Tongue (tissue), 1 donor: ENCODE measurements at regions not wholly inside any gene's neighbourhood (a gene's known extent, or its start where the extent isn't known, plus 50 kb on each side); places are given as distances from the start of the nearest gene placed in this dataset.

Experiments
- DNase-seq: peaks from one replicate; pipeline ENCODE4 v3.0.0-alpha.2; 2015

DNA sequence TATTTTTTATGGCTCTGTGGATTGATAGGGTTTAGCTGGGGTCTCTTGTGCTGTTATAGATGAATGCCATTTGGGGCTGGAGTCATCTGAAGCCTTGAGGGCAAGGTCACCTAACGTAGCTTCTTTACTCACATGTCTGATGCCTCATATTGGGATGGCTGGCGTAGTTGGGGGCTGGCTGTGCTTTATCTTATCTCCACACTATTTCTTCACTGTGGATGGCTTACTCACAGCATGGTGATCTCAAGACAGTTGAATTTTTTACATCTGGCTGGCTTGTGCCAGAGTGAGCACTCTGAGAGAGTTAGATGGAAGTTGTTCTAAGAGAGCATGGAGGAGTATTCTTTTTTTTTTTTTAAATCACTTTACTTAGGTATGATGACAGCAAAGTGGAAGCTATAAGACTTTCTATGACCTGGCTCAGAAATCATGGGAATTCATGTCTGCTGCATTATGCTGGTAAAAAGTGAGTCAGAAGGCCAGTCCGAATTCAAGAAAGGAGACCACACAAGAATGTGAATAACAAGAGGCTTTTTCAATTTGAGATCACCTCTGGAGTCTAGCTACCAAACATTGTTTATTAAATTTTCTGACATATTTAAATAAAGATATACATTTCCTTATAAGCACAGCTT is 252.4 kb upstream of the TPK1 start:
- DNase-seq, result no peak

DNA sequence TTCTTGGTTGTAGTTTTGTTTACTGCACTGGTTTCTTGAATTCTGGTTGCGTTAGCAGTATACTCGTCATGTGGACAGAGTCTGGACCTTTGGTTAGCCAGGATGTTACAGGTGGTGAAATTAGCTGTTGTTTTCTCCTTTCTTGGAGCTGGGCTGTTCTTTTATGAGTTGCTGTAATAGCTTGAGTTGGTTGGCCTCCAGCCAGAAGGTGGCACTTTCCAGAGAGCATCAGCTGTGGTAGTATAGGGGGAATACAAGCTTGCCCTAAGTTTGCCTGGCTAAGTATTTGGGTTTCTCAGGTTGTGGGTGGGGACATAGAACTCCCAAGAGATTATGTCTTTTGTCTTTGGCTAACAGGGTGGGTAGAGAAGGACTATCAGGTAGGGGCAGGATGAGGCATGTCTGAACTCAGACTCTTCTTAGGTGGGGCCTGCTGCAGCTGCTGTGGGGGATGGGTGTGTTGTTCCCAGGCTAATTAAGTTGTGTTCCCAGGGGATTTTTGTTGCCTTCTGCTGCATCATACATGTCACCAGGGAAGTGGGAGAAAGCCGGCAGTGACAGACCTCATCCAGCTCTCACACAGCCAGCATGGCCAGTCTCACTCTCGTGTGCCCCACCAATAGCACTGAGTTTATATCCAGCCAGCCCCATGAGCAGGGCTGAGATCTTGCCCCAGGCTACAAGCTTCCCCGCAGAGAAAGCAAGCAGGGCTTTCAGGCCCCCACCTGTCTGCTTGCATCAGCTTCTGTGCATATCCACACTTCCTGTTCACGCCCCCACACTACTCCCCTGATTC is 246.7 kb upstream of the TPK1 start:
- DNase-seq, result peak; percentile 24

DNA sequence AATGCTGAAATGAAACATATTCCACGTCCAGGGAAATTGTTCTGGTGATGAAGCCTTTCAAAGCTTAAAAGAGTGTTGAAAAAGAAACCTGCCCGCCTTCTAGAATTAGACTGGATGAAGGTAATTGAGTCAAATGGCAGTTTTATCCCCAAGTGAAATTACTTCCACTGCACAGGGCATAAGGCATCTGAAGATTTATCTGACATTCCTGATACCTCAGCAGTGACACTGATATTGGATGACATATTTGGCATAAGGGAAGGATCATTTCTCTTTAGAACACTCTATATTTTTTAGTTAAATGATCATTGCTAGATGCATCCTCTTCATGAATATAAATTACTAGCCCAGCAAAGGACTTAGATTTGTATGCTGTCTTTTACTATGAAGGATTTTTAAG is 229.6 kb upstream of the TPK1 start:
- DNase-seq, result no peak

DNA sequence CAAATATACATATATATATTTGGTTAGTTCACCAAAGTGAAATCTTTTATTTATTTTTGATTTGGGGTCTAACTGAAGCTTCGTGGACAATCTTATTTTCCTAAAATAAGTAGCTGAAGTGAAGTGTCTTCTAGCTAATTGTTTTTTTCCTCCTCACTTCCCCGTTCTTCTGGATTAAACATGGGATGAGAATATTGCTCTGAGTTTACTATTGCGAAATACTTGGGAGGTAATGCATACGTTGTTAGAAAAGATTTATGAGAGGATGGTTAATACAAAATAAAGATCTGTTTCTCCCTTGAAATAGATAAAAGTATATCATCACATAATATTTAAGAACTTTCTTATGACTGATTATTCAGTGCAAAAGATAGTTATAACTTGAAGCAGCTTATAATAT is 228.3 kb upstream of the TPK1 start:
- no peak for DNase-seq

DNA sequence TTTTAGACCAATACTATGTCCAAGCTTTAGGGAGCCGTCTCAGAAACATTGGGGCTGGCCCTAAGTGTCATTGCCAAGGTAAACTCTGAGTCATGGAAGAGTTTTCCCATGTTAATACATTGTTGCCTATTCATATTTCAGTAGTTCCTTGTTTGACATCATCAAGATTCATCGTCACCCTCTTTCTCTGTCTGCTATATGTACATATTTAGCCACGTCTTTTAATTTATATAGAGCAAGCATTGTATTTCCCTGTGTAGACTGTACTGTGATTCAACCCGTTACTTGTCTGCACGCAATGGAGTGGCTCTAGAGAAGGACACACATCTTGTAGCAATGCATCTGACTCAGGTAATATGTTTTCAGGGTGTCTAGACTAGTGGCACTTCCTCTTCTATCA is 217.9 kb upstream of the TPK1 start:
- no peak for DNase-seq

DNA sequence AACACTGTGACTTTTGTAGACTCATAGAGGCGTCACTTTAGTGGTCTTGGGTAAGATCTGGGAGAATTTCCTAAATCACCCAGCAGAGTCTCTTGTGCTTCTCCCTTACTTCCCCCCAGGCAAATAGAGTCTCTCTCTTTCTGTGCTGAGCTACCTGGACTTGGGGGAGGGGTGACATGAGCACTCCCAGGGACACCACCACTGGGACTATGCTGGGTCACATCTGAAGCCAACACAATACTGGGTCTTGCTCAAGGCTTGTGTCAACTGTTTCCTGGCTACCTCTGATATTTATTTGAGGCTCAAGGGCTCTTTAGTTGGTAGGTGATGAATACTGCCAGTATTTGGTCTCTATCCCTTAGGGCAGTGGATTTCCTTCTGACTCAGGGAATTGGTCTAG is 214.6 kb upstream of the TPK1 start:
- no peak for DNase-seq

- peak; percentile 82 for DNase-seq
These were observed 201.0 kb upstream of the TPK1 start for GRCh38 chr7:145036604-145037405.

DNA sequence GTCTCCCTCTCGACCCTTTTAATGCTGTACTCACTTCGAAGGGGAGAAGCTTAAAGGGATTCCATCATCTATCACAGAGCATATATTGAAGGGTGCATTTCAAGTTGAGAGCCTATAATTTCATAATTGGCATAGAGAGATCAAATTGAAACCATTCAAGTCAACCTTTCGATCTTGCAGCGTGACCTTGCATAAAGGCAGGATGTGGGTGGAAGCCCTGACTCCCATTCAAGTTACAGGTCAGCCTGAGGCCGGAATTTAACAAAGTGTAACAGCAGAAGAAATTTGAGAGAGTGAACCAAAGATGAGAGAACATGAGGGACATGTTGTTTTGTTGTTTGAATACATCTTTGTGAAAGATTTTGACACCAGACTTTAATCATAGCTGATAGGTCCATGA is 195.3 kb upstream of the TPK1 start:
- DNase-seq, result no peak

DNA sequence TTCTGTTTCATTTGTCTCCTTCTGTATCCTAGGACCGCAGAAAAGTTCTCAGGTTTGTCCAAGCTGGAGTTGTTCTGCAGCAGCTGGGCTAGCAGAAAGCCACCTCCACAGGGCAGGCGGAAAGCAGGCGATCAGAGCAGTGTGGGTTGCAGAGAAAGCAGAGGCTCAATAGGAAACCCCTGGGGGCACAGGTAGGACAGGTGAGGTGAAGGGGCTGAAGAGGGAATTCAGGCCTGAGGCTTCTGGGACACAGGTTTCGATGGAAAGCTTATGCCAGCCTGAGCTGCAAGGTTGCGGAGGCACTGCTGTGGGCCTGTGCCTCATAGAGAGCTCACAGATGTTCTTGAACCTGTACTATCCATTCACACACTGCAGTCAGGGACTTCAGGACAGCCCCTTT is 194.9 kb upstream of the TPK1 start:
- no peak for DNase-seq

DNA sequence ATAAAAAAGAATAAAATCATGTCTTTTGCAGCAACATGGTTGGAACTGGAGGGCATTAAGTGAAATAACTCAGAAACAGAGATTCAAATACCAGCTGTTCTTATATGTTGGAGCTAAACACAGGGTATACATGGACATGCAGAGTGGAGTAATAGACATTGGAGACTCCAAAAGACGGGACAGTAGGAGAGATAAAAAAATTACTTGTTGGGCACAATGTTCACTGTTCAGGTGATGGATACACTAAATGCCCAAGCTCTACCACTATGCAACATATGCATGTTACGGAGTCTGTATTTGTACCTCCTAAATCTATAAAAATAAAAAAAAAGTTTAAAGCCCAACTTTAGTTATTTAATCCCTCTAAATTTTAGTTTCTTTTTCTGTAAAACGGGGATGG is 184.6 kb upstream of the TPK1 start:
- no peak for DNase-seq

GRCh38 chr7:145016068-145016467 is 180.2 kb upstream of the TPK1 start:
- DNase-seq, result no peak

GRCh38 chr7:145009876-145010275 is 174.0 kb upstream of the TPK1 start:
- DNase-seq, result no peak

DNA sequence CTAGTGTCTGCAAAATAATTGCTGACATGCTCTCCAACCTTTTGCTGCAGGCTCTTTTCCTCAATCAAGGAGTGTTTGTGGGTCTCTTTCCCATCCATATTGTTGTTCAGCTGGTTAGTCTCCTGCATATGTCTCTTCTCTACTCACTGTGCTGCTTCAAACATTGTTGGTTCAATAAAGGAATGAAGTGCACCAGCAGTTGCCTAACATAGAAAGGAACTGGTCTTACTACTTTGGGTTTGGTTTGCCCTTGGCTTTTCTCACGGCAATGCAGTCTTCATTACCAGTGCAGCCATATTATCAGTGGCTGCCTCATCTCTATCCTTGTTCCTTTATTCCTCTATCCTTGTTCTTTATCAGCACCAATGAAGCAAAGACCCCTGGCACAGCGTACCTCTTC is 169.7 kb upstream of the TPK1 start:
- DNase-seq, result no peak

DNA sequence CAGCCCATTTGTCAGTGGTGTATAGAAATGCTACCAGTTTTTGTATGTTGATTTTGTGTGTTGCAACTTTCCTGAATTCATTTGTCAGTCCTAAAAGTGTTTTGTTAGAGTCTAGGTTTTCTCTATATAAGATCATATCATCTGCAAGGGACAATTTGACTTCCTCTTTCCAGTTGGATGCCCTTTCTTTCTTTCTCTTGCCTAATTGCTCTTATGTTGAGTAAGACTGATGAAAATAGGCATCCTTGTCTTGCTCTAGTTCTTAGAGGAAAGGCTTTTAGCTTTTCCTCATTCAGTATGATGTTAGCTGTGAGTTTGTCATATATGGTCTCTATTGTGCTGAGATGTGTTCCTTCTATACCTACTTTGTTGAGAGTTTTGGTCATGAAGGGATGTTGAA is 161.7 kb upstream of the TPK1 start:
- DNase-seq, result no peak

- no peak for DNase-seq
These were observed 159.6 kb upstream of the TPK1 start for GRCh38 chr7:144995495-144995894.

DNA sequence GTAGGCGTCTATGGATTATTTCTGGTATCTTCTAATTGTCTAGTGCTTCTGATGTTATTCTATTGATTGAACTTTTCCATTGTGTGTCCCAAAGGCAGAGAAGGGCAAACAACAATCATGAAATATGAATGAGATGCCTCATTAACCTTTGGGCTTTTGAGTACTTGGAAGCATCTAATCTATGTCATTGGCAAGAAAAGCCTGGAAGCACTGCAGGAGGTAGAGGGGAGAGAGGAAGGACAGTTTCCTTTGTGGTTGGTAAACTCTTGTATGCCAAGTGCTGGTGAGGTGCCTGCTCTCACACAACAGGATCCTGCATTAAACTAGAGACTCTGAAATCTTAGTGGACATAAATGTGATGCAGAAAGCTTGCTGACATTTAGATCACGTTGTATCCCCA is 155.2 kb upstream of the TPK1 start:
- DNase-seq, result no peak

GRCh38 chr7:144987686-144988085 is 151.8 kb upstream of the TPK1 start:
- no peak for DNase-seq

GRCh38 chr7:144982133-144982532 is 146.3 kb upstream of the TPK1 start:
- no peak for DNase-seq

DNA sequence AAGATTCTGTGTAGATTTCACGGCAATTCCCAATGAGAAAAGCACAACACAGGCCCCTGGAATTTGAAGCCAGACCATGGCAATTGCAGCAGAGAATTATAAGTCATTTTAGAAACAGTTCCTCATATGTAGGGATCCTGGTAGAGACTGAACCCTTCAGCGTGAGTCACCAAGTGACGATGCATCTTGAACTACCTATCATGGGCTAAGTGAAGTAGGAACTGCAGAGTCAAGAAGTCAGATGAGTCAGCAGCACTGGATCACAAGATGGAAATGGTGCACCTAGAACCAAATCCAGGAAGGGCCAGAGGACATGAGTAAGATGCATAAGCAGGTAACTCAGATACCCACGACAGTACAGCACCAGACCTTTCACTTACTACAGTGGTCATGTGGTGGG is 140.0 kb upstream of the TPK1 start:
- DNase-seq, result no peak

DNA sequence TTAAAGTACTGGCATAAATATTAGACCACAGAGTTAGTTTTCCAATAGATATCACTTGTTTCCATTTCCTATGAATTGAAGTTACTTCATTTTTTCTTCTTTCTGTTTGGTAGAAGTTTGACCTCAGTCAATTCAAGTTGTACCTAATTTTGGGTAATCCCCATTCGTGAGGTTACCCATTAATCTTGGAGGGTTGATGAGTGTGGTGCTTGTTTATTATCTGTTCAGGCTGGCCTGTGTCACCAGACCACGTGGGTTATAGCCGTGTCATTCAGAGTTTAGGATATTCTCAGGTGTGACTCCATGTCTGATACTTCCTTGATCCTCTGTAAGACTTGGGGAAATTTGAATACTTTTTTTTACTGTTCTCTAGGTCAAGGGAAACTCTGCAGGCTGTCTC is 133.9 kb upstream of the TPK1 start:
- DNase-seq, result no peak

- DNase-seq, result no peak
These were observed 124.9 kb upstream of the TPK1 start for GRCh38 chr7:144960763-144961162.

DNA sequence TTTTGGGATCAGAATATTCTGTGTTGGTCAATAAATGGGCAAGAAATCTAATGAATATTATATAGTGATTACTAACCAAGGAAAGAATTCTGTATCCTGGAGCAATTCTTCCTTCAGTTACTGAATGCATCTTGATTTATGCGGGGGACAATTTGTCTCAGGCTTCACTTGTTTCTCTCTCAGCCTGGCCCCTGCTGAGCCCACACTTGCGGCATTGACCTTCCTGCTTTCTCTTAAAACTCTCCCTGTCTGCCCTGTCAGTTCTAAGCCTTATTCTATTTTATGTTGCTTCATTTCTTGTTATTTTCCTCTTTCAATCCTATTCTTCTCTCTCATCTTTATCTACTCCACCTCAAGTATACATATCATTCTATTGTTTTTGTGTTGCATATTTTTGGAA is 122.1 kb upstream of the TPK1 start:
- no peak for DNase-seq

- DNase-seq, result no peak
These were observed 119.6 kb upstream of the TPK1 start for GRCh38 chr7:144955422-144955821.

GRCh38 chr7:144941127-144941526 is 105.3 kb upstream of the TPK1 start:
- DNase-seq, result no peak
